Forelimb muscle (tissue), 1 donor: ENCODE measurements at regions not wholly inside any gene's neighbourhood (a gene's known extent, or its start where the extent isn't known, plus 50 kb on each side); places are given as distances from the start of the nearest gene placed in this dataset.
"Not testable (repeated sequence)": the region's sequence is repeated elsewhere in the genome, so short reads cannot be mapped to it uniquely, and the experiment has no call there.

ENCODE experiments used
- DNase-seq: peaks from one replicate; pipeline ENCODE4 v3.0.0-alpha.2; 2013; ENCODE audit warnings: low read depth

DNA sequence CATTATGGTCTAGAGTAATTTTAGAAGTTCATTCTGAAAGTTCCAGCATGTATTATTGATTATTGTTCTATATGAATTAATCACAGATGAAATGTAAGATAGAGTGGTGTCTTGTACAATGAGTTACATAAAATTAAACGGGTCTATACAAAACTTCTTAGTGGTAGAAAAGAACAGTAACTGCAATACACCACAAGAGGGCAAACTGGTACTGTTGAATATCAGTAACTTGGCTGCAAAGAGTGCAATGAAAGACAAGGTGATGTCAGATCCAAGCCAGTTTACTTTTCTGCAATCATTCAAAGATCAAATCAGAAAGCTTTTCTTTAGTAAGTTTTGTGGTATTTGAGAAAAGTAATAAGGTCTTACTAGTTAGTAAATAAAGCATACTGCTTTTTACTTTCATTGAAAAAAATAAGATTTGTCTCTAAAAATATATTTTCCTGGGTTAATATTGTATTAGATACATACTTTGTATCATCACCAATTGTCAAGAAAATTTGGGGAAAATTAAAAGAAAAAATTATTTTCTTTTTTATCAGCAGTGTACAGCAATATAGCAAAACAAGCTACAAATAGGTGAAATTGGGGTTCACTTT is 66.4 kb upstream of the BTG3 start:
- peak; percentile 64 for DNase-seq

DNA sequence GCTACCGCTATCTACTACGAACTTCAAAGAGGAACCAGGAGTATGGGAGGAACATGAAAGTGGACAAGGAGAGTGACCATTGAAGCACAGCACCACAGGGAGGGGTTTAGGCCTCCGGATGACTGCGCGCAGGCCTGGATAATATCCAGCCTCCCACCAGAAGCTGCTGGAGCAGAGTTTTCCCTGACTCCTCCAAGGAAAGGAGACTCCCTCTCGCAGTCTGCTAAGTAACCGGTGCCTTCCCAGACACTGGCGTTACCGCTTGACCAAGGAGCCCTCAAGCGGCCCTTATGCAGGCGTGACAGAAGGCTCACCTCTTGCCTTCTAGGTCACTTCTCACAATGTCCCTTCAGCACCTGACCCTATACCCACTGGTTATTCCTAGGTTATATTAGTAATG is 64.2 kb upstream of the BTG3 start:
- DNase-seq, result not testable (repeated sequence)

- DNase-seq, result no peak
Observed at GRCh38 chr21:17674106-17674505, 61.4 kb upstream of the BTG3 start.

DNA sequence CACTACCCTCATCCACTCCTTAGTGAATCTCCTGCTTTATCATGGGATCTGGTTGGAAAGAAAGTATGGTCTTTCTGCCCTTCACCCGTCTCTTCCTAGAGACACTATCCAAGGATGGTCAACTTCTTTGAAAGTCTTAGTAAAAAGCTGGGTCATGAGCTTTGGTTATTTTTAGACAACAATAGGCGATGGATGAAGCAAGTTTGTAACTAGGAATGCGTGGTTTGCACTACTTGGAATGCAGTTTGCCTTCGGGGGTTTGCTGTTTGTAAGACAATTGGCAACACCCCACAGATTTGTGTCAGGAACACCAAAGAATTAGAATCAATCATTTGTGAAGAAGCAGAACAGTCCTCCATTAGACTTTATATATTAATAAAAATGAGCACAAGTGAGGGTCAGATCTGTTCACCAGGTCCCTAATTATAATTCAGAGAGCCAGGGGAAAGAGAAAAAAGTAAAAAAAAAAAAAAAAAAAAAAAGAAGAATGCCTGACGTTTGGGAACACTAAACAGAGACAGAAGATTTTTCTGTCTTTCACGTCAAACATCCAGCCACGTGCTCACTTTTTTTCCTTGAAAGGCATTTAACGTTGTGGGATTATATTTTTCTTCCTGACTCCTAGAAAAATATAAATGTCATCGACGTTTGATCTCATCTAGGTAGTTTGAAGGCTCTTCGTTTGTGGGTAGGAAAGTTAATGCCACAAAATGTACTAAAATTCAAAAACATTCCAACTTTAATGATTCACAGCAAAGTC is 60.7 kb upstream of the BTG3 start:
- peak; percentile 31 for DNase-seq

DNA sequence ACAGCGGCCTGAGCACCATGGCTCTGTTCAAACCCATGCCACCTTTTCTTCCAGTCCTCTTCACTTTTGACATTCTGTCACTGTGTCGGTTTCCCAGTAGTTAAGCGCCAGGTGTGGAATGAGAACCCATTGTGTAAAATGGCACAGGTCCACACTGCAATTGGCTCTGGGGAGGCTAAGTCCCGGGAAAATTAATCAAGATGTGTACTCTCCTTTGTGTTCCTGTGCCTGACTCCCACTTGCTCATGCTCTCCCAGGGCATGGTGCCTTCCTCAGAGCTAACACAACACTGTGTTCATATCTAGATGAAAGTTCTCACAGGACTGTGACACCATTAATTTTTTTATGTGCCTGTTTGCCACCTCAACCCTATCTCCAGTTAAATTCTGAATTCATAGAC is 59.0 kb upstream of the BTG3 start:
- DNase-seq, result no peak

- DNase-seq, result no peak
Observed at GRCh38 chr21:17668479-17669140, 55.9 kb upstream of the BTG3 start.

- no peak for DNase-seq
Observed at GRCh38 chr21:17667256-17667655, 54.6 kb upstream of the BTG3 start.
